HepG2 (cell line): ENCODE measurements at regions not wholly inside any gene's neighbourhood (a gene's known extent, or its start where the extent isn't known, plus 50 kb on each side); places are given as distances from the start of the nearest gene placed in this dataset.

Experiments
- JUNB ChIP-seq: sonication (generic); formaldehyde crosslinking; IDR thresholded peaks from 2 replicates; pipeline ENCODE4 v1.8.0; 2022; ENCODE audit warnings: missing genetic modification reagents, mild to moderate bottlenecking, borderline replicate concordance
- NFE2L2 ChIP-seq: fragments of 150-350 bp; IDR thresholded peaks from 2 replicates; pipeline ENCODE4 v1.6.1; 2014; ENCODE audit warnings: low read length
- NFYC ChIP-seq: IDR thresholded peaks from 2 replicates; pipeline ENCODE4 v1.6.1; 2016; ENCODE audit warnings: missing genetic modification reagents, missing compliant biosample characterization
- POLR2A ChIP-seq, 2 experiments: IDR thresholded peaks; 2 replicates each; pipeline ENCODE4 v1.6.1; 2011; ENCODE audit warnings: low read depth in 2 of 2, low read length in 2 of 2, mild to moderate bottlenecking in 1 of 2, moderate library complexity in 1 of 2; ENCODE audit not compliant: insufficient read depth in 1 of 2
- ZNF282 ChIP-seq: fragments of 450-650 bp; IDR thresholded peaks from 2 replicates; pipeline ENCODE4 v1.6.1; 2018; ENCODE audit not compliant: partially characterized antibody
- ZNF878 ChIP-seq: sonication (generic); formaldehyde crosslinking; IDR thresholded peaks from 2 replicates; pipeline ENCODE4 v1.8.1; 2023; ENCODE audit warnings: mild to moderate bottlenecking, missing genetic modification reagents, moderate library complexity
- ZSCAN9 ChIP-seq: IDR thresholded peaks from 2 replicates; pipeline ENCODE4 v1.6.1; 2016; ENCODE audit warnings: borderline replicate concordance
- TF ChIP-seq, protein P1 (sequence below): sonication (generic); formaldehyde crosslinking; IDR thresholded peaks from 2 replicates; pipeline ENCODE4 v1.5.1; 2020; ENCODE audit warnings: missing genetic modification reagents, mild to moderate bottlenecking, borderline replicate concordance
- TF ChIP-seq, protein P2 (sequence below), 2 experiments: IDR thresholded peaks; 2 replicates each; pipeline ENCODE4 v1.6.1; 2011 to 2012; ENCODE audit warnings: low read length in 2 of 2, borderline replicate concordance in 1 of 2, low read depth in 1 of 2, mild to moderate bottlenecking in 1 of 2, moderate library complexity in 1 of 2
- TF ChIP-seq, protein P3 (sequence below): sonication (generic); formaldehyde crosslinking; IDR thresholded peaks from 2 replicates; pipeline ENCODE4 v1.5.0; 2020; ENCODE audit warnings: mild to moderate bottlenecking, missing genetic modification reagents, moderate library complexity
- TF ChIP-seq, protein P4 (sequence below): sonication (generic); formaldehyde crosslinking; IDR thresholded peaks from 2 replicates; pipeline ENCODE4 v1.4.0; 2020; ENCODE audit warnings: low read depth, missing genetic modification reagents
- TF ChIP-seq, protein P5 (sequence below): sonication (generic); formaldehyde crosslinking; IDR thresholded peaks from 2 replicates; pipeline ENCODE4 v1.4.0; 2020; ENCODE audit warnings: mild to moderate bottlenecking, missing genetic modification reagents

DNA sequence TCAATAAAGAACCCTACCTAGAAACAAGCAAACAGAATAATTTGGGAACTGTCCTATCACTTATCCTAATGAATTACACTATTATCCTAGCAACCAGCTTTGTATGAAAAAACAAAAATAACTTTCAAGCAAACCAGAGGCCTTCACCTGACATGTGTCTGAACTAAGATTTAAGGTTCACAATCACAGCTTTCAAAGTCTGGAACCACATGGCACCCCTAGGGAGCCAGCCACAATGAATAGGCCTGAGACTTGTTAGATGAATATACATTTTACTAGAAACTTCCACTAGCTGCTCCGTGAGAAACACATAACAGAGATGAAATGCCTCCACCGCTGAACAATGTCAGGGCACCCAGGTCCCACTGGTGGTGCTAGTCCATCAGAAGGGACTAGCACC lies 65.8 kb upstream of the CYP2D6 start:
- TF ChIP-seq JUNB (CRISPR knock-in tag) (no peak), ZSCAN9 (CRISPR knock-in tag) (no peak), NFYC (CRISPR knock-in tag) (no peak), ZNF878 (no peak), POLR2A (IDR thresholded peaks at IDR 0.05; ENCODE audit: insufficient read depth in 1 of 2, low read depth in 2 of 2, low read length in 2 of 2) (no peak), NFE2L2 (no peak), ZNF282 (no peak)
- TF ChIP-seq, protein P1, sequence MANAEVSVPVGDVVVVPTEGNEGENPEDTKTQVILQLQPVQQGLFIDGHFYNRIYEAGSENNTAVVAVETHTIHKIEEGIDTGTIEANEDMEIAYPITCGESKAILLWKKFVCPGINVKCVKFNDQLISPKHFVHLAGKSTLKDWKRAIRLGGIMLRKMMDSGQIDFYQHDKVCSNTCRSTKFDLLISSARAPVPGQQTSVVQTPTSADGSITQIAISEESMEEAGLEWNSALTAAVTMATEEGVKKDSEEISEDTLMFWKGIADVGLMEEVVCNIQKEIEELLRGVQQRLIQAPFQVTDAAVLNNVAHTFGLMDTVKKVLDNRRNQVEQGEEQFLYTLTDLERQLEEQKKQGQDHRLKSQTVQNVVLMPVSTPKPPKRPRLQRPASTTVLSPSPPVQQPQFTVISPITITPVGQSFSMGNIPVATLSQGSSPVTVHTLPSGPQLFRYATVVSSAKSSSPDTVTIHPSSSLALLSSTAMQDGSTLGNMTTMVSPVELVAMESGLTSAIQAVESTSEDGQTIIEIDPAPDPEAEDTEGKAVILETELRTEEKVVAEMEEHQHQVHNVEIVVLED (CRISPR knock-in tag) = no peak
- TF ChIP-seq, protein P2, sequence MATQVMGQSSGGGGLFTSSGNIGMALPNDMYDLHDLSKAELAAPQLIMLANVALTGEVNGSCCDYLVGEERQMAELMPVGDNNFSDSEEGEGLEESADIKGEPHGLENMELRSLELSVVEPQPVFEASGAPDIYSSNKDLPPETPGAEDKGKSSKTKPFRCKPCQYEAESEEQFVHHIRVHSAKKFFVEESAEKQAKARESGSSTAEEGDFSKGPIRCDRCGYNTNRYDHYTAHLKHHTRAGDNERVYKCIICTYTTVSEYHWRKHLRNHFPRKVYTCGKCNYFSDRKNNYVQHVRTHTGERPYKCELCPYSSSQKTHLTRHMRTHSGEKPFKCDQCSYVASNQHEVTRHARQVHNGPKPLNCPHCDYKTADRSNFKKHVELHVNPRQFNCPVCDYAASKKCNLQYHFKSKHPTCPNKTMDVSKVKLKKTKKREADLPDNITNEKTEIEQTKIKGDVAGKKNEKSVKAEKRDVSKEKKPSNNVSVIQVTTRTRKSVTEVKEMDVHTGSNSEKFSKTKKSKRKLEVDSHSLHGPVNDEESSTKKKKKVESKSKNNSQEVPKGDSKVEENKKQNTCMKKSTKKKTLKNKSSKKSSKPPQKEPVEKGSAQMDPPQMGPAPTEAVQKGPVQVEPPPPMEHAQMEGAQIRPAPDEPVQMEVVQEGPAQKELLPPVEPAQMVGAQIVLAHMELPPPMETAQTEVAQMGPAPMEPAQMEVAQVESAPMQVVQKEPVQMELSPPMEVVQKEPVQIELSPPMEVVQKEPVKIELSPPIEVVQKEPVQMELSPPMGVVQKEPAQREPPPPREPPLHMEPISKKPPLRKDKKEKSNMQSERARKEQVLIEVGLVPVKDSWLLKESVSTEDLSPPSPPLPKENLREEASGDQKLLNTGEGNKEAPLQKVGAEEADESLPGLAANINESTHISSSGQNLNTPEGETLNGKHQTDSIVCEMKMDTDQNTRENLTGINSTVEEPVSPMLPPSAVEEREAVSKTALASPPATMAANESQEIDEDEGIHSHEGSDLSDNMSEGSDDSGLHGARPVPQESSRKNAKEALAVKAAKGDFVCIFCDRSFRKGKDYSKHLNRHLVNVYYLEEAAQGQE (IDR thresholded peaks at IDR 0.05; ENCODE audit: borderline replicate concordance in 1 of 2, low read depth in 1 of 2, low read length in 2 of 2) = no peak
- TF ChIP-seq, protein P3, sequence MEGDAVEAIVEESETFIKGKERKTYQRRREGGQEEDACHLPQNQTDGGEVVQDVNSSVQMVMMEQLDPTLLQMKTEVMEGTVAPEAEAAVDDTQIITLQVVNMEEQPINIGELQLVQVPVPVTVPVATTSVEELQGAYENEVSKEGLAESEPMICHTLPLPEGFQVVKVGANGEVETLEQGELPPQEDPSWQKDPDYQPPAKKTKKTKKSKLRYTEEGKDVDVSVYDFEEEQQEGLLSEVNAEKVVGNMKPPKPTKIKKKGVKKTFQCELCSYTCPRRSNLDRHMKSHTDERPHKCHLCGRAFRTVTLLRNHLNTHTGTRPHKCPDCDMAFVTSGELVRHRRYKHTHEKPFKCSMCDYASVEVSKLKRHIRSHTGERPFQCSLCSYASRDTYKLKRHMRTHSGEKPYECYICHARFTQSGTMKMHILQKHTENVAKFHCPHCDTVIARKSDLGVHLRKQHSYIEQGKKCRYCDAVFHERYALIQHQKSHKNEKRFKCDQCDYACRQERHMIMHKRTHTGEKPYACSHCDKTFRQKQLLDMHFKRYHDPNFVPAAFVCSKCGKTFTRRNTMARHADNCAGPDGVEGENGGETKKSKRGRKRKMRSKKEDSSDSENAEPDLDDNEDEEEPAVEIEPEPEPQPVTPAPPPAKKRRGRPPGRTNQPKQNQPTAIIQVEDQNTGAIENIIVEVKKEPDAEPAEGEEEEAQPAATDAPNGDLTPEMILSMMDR (CRISPR knock-in tag) = no peak
- TF ChIP-seq, protein P4, sequence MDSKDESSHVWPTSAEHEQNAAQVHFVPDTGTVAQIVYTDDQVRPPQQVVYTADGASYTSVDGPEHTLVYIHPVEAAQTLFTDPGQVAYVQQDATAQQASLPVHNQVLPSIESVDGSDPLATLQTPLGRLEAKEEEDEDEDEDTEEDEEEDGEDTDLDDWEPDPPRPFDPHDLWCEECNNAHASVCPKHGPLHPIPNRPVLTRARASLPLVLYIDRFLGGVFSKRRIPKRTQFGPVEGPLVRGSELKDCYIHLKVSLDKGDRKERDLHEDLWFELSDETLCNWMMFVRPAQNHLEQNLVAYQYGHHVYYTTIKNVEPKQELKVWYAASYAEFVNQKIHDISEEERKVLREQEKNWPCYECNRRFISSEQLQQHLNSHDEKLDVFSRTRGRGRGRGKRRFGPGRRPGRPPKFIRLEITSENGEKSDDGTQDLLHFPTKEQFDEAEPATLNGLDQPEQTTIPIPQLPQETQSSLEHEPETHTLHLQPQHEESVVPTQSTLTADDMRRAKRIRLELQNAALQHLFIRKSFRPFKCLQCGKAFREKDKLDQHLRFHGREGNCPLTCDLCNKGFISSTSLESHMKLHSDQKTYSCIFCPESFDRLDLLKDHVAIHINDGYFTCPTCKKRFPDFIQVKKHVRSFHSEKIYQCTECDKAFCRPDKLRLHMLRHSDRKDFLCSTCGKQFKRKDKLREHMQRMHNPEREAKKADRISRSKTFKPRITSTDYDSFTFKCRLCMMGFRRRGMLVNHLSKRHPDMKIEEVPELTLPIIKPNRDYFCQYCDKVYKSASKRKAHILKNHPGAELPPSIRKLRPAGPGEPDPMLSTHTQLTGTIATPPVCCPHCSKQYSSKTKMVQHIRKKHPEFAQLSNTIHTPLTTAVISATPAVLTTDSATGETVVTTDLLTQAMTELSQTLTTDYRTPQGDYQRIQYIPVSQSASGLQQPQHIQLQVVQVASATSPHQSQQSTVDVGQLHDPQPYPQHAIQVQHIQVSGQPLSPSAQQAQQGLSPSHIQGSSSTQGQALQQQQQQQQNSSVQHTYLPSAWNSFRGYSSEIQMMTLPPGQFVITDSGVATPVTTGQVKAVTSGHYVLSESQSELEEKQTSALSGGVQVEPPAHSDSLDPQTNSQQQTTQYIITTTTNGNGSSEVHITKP (CRISPR knock-in tag) = no peak
- TF ChIP-seq, protein P5, sequence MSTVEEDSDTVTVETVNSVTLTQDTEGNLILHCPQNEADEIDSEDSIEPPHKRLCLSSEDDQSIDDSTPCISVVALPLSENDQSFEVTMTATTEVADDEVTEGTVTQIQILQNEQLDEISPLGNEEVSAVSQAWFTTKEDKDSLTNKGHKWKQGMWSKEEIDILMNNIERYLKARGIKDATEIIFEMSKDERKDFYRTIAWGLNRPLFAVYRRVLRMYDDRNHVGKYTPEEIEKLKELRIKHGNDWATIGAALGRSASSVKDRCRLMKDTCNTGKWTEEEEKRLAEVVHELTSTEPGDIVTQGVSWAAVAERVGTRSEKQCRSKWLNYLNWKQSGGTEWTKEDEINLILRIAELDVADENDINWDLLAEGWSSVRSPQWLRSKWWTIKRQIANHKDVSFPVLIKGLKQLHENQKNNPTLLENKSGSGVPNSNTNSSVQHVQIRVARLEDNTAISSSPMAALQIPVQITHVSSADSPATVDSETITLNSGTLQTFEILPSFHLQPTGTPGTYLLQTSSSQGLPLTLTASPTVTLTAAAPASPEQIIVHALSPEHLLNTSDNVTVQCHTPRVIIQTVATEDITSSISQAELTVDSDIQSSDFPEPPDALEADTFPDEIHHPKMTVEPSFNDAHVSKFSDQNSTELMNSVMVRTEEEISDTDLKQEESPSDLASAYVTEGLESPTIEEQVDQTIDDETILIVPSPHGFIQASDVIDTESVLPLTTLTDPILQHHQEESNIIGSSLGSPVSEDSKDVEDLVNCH = no peak
